Frontal cortex (tissue), 1 donor: ENCODE measurements at regions not wholly inside any gene's neighbourhood (a gene's known extent, or its start where the extent isn't known, plus 50 kb on each side); places are given as distances from the start of the nearest gene placed in this dataset. TPM values are rescaled to one million over a fixed set of nuclear protein-coding genes. Genes with fewer than 3 reads are reported as not detected.

ENCODE experiments used
- small RNA-seq: library from RNA; depleted of rRNA; stranded (forward); fragments of <200 nt; gene quantifications from one replicate; pipeline ENCODE3, GENCODE V24; 2014

Small RNA genes in the stretch of these regions (small RNA-seq; reads per million reads assigned to genes)
- gene AC113367.2 (not detected), gene RNU7-53P (not detected)
